RWPE2 (cell line): ENCODE measurements at regions not wholly inside any gene's neighbourhood (a gene's known extent, or its start where the extent isn't known, plus 50 kb on each side); places are given as distances from the start of the nearest gene placed in this dataset.

ENCODE experiments used
- ATAC-seq: fragments of 200-7000 bp; cut with Tn5 transposase; 3 replicates; pipeline ENCODE4 v1.9.1; 2021; ENCODE audit warnings: low read depth
- DNase-seq: peaks from one replicate; pipeline ENCODE4 v3.0.0-alpha.2; 2020; ENCODE audit warnings: low spot score
- H3K27ac ChIP-seq: fragments of 450-650 bp; 2 replicates; pipeline ENCODE4 v1.5.1; 2017; ENCODE audit warnings: mild to moderate bottlenecking; ENCODE audit not compliant: poor library complexity, severe bottlenecking
- H3K27me3 ChIP-seq: fragments of 250-450 bp; sonication (Bioruptor Pico); 2 replicates; pipeline ENCODE4 v1.5.1; 2021; ENCODE audit warnings: mild to moderate bottlenecking, moderate library complexity; ENCODE audit not compliant: insufficient read depth, poor library complexity, severe bottlenecking
- H3K36me3 ChIP-seq: fragments of 250-450 bp; sonication (Bioruptor Pico); 2 replicates; pipeline ENCODE4 v1.5.1; 2020; ENCODE audit warnings: low read depth, mild to moderate bottlenecking, moderate library complexity
- H3K4me1 ChIP-seq: fragments of 250-450 bp; sonication (Bioruptor Pico); 2 replicates; pipeline ENCODE4 v1.5.1; 2021; ENCODE audit warnings: mild to moderate bottlenecking, moderate library complexity; ENCODE audit not compliant: insufficient read depth, poor library complexity, severe bottlenecking
- H3K4me3 ChIP-seq: fragments of 250-450 bp; sonication (Bioruptor Pico); 2 replicates; pipeline ENCODE4 v1.5.1; 2021; ENCODE audit warnings: mild to moderate bottlenecking, moderate library complexity; ENCODE audit not compliant: severe bottlenecking
- H3K9me3 ChIP-seq: fragments of 250-450 bp; sonication (Bioruptor Pico); 2 replicates; pipeline ENCODE4 v1.5.1; 2021; ENCODE audit warnings: mild to moderate bottlenecking, moderate library complexity; ENCODE audit not compliant: severe bottlenecking
- TF ChIP-seq, protein P1 (sequence below): fragments of 450-650 bp; IDR thresholded peaks from one replicate; pipeline ENCODE4 v1.5.1; 2017; ENCODE audit warnings: mild to moderate bottlenecking, moderate library complexity; ENCODE audit not compliant: poor library complexity, severe bottlenecking

DNA sequence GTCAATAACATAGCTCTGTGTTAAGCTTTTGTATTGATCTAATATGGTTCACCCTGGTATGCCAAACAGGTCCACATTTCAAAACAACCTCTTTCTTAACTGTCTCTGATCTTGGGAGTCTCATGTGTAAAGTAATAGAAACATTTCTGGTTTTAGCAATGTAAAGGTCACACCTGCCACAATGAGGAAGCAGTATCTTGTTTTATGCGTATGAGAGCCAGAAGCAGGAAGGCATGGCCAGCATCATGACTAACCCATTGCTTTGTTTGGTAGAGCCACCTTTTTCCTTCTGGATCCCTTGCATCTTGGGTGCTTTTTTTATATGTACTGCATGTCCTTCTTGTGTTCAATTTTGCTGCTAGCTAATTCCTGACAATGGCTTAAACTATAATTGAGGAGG, 411.3 kb upstream of the SEMA3C start:
- DNase-seq (no peak), ATAC-seq (no peak)
- Histone ChIP-seq H3K4me3 (no peak overlapping the region), H3K27me3 (no peaks in the 10 kb centered on the region), H3K4me1 (no peaks in the 10 kb centered on the region), H3K36me3 (no peaks in the 10 kb centered on the region), H3K27ac (no peak overlapping the region), H3K9me3 (no peaks in the 10 kb centered on the region)
- TF ChIP-seq, protein P1, sequence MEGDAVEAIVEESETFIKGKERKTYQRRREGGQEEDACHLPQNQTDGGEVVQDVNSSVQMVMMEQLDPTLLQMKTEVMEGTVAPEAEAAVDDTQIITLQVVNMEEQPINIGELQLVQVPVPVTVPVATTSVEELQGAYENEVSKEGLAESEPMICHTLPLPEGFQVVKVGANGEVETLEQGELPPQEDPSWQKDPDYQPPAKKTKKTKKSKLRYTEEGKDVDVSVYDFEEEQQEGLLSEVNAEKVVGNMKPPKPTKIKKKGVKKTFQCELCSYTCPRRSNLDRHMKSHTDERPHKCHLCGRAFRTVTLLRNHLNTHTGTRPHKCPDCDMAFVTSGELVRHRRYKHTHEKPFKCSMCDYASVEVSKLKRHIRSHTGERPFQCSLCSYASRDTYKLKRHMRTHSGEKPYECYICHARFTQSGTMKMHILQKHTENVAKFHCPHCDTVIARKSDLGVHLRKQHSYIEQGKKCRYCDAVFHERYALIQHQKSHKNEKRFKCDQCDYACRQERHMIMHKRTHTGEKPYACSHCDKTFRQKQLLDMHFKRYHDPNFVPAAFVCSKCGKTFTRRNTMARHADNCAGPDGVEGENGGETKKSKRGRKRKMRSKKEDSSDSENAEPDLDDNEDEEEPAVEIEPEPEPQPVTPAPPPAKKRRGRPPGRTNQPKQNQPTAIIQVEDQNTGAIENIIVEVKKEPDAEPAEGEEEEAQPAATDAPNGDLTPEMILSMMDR, result no peak

DNA sequence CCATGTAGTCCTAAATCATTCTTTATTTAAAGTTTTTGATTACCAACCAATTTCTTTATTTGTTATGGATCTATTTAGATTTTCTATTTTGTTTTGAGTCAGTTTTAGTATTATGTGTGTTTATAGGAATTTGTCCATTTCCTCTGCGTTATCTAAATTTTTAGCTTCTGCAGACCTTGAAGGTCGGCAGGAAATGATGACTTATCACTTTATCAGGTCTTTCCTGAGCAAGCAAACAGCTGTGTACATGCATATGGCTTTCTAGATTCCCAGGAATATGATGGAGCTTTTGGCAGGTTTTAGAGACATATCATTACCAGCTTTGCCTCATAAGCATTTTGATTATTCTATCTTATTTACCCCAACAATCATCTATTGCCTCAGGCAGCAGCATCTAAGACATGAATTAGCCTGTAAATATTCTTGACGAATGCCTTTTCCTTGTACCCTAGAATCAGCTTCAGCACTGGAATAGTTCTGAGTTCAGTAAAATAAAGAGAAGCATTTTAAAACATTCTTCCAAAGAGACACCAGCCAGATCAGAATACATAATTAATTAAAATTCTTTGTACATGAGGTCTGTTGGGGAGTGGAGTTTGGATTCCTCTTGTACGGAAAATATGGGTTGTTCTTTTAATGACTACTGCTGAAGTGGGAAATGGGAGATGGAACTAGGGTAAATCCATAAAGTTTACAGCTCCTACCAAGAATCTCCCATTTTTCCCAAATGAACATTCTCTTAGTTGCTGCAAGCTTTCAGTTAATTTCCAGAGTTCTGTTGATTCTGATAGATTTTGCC, 408.8 kb upstream of the SEMA3C start:
- Histone ChIP-seq H3K4me1 (no peaks in the 10 kb centered on the region), H3K4me3 (no peak overlapping the region), H3K36me3 (no peaks in the 10 kb centered on the region), H3K27ac (no peak overlapping the region), H3K27me3 (no peaks in the 10 kb centered on the region), H3K9me3 (no peaks in the 10 kb centered on the region)
- TF ChIP-seq, protein P1, result no peak
- DNase-seq (no peak), ATAC-seq (no peak)

DNA sequence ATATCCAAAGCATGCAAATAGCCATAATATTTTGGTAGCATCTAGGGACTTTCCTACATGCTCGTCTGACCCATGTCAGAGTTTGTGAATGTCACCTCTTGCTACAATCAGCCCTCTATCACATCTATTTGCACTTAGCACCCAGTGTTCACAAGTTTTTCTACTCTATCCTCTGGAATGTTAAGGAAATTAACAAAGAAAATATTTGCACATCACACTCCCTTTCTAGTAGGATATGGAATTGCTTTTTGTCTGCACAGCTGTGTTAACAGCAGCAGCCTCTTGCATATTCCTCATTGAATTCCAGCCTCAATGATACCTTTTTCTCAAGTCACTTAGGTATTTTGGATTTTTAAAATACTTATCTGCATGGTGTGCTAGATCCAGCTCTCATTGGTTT, 403.1 kb upstream of the SEMA3C start:
- Histone ChIP-seq H3K4me3 (no peak overlapping the region), H3K36me3 (no peaks in the 10 kb centered on the region), H3K4me1 (no peaks in the 10 kb centered on the region), H3K27me3 (no peaks in the 10 kb centered on the region), H3K27ac (no peak overlapping the region), H3K9me3 (no peaks in the 10 kb centered on the region)
- DNase-seq, result no peak
- TF ChIP-seq, protein P1, result no peak
- ATAC-seq, result no peak

DNA sequence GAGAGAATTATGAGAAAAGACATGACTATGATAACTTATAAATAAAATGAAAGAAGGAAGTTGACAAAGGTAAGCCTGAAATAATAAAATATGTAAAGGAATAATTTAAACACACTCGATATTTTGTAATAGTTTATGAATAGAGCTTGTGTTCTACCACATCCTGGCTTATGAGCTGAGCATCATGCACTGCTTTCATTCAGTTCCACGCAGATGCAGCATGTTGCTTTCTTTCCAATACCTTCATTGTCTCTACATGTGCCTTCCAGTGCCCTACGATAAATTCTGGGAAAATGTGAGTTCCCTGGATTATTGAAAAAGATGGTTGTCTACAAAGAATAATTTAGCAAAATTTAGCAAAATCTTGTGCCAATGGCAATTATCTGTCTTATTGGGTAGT, 398.9 kb upstream of the SEMA3C start:
- Histone ChIP-seq H3K4me1 (no peaks in the 10 kb centered on the region), H3K36me3 (no peaks in the 10 kb centered on the region), H3K9me3 (no peaks in the 10 kb centered on the region), H3K27me3 (no peaks in the 10 kb centered on the region), H3K4me3 (no peak overlapping the region), H3K27ac (no peak overlapping the region)
- ATAC-seq (no peak), DNase-seq (no peak)
- TF ChIP-seq, protein P1, result no peak

DNA sequence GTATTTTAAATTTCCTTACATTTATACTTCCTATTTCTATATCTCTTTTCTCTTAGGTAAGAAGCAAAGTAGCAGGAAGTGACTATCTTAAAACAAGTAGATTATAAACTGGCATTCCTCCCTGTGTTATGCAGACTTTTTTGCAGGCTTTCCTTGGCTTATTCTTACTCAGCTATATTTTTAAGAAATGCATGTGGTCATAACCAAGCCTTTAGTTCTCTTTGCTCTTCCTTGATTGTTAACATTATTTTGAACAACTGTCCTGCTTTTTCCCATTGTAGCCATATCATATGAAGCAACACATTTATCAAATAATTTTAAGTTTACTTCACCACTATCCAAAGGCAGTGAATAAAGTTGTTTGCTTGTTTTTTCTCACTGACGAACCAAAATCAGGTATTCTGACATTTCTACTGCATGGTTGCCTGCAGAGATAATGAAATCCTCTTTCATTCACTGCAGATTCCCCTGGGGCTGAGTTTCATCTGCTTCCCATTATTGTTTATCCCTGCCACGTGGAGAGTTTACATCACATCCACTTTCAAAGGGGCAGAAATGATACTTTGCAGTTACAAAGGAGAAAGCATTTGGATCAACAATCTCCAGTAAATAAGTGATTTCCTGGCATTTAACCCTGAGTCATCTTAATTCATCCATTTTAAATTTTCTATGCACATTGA, 389.9 kb upstream of the SEMA3C start:
- H3K27ac ChIP-seq, result no peak overlapping the region

More for the DNA sequence above, 389.9 kb upstream of the SEMA3C start:
- H3K4me3 ChIP-seq, result no peak overlapping the region
- H3K27me3 ChIP-seq, result no peaks in the 10 kb centered on the region
- TF ChIP-seq, protein P1, result no peak
- H3K9me3 ChIP-seq, result no peaks in the 10 kb centered on the region
- no peaks in the 10 kb centered on the region for H3K4me1 ChIP-seq
- ATAC-seq, result no peak
- no peaks in the 10 kb centered on the region; the same call in 1 of the 2 replicates for H3K36me3 ChIP-seq
- DNase-seq, result no peak
